Naive thymus-derived CD8-positive, alpha-beta T cell (primary cell): ENCODE measurements at regions not wholly inside any gene's neighbourhood (a gene's known extent, or its start where the extent isn't known, plus 50 kb on each side); places are given as distances from the start of the nearest gene placed in this dataset.
"Not testable (repeated sequence)": the region's sequence is repeated elsewhere in the genome, so short reads cannot be mapped to it uniquely, and the experiment has no call there.

Source experiments
- ATAC-seq, 2 donors: fragments of 150-1000 bp; cut with Tn5 transposase in 1 of 2; sonication (Bioruptor Pico), chemical (Tn5 transposase) in 1 of 2; 1 replicate in 1 of 2; 2 replicates in 1 of 2; pipeline ENCODE4 v1.10.0; 2021; ENCODE audit warnings: mild to moderate bottlenecking in 2 of 2, moderate library complexity in 2 of 2
- POLR2A ChIA-PET: fragments of 350-600 bp; sonication (Branson Sonifier 250); formaldehyde crosslinking; loops from one replicate; lab custom pipeline; 2021; ENCODE audit warnings: antibody characterized with exemption; lab: Charles Lee
- DNase-seq, 10 donors: peaks; one replicate each; pipeline versions ENCODE4 v3.0.0 to v3.0.0-alpha.2; 2020 to 2022
- H3K27ac Mint-ChIP-seq, 10 donors: one replicate each; pipeline ENCODE4 v1.8.0; 2020 to 2022; ENCODE audit warnings: mild to moderate bottlenecking in 10 of 10, mixed read lengths in 10 of 10, moderate library complexity in 4 of 10, inconsistent platforms in 1 of 10
- H3K27me3 Mint-ChIP-seq, 5 donors: one replicate each; pipeline ENCODE4 v1.8.0; 2021 to 2022; ENCODE audit warnings: mixed read lengths in 5 of 5
- H3K36me3 Mint-ChIP-seq, 3 donors: one replicate each; pipeline ENCODE4 v1.8.0; 2020 to 2022; ENCODE audit warnings: mixed read lengths in 3 of 3, mild to moderate bottlenecking in 2 of 3, inconsistent platforms in 1 of 3
- H3K4me1 Mint-ChIP-seq, 4 donors: one replicate each; pipeline ENCODE4 v1.8.0; 2021 to 2022; ENCODE audit warnings: mixed read lengths in 4 of 4
- H3K4me3 Mint-ChIP-seq, 10 donors: one replicate each; pipeline ENCODE4 v1.8.0; 2020 to 2022; ENCODE audit warnings: mild to moderate bottlenecking in 10 of 10, mixed read lengths in 10 of 10, moderate library complexity in 6 of 10, inconsistent platforms in 1 of 10
- H3K9me3 Mint-ChIP-seq, 9 donors: one replicate each; pipeline ENCODE4 v1.8.0; 2020 to 2022; ENCODE audit warnings: mixed read lengths in 9 of 9, mild to moderate bottlenecking in 3 of 9, inconsistent platforms in 1 of 9, moderate library complexity in 1 of 9

- no peaks in the 10 kb centered on the region for H3K4me1 Mint-ChIP-seq
- no peaks in the 10 kb centered on the region for H3K36me3 Mint-ChIP-seq
- no peak for DNase-seq
- H3K27me3 Mint-ChIP-seq: no peaks in the 10 kb centered on the region
- H3K27ac Mint-ChIP-seq: no peak overlapping the region
- H3K9me3 Mint-ChIP-seq: no peaks in the 10 kb centered on the region
- ATAC-seq: no peak
- no peak overlapping the region for H3K4me3 Mint-ChIP-seq
- POLR2A ChIA-PET: no interaction called here
These were observed 62.4 kb upstream of the P3H2 start for GRCh38 chr3:190183121-190183520.

- H3K27me3 Mint-ChIP-seq: no peaks in the 10 kb centered on the region
- no peaks in the 10 kb centered on the region for H3K9me3 Mint-ChIP-seq
- H3K27ac Mint-ChIP-seq: no peak overlapping the region
- no peaks in the 10 kb centered on the region for H3K36me3 Mint-ChIP-seq
- H3K4me3 Mint-ChIP-seq: no peak overlapping the region
- H3K4me1 Mint-ChIP-seq: no peaks in the 10 kb centered on the region
- DNase-seq (no peak), ATAC-seq (no peak)
- POLR2A ChIA-PET: no interaction called here
These were observed 61.8 kb upstream of the P3H2 start for GRCh38 chr3:190182418-190183043.

- H3K4me1 Mint-ChIP-seq: peaks cover 0 to 4% (median 0%) of the 10 kb centered on the region in 4 donors
- no peak for DNase-seq
- POLR2A ChIA-PET: no interaction called here
These were observed 59.6 kb upstream of the P3H2 start for GRCh38 chr3:190180268-190180667.

GRCh38 chr3:190178779-190179178 lies 58.1 kb upstream of the P3H2 start:
- Mint-ChIP-seq H3K4me3 (no peak overlapping the region), H3K36me3 (no peaks in the 10 kb centered on the region), H3K27ac (no peak overlapping the region), H3K9me3 (no peaks in the 10 kb centered on the region), H3K27me3 (peaks cover 3 to 21% (median 12%) of the 10 kb centered on the region in 5 donors), H3K4me1 (peaks cover 0 to 4% (median 0%) of the 10 kb centered on the region in 4 donors)
- POLR2A ChIA-PET: no interaction called here
- ATAC-seq (no peak), DNase-seq (no peak)

More at GRCh38 chr3:190180268-190180667, 59.6 kb upstream of the P3H2 start:
- Mint-ChIP-seq H3K36me3 (no peaks in the 10 kb centered on the region), H3K27ac (no peak overlapping the region), H3K9me3 (no peaks in the 10 kb centered on the region), H3K4me3 (no peak overlapping the region), H3K27me3 (peaks cover 0 to 11% (median 5%) of the 10 kb centered on the region in 5 donors)
- no peak for ATAC-seq

GRCh38 chr3:190176933-190177525 lies 56.3 kb upstream of the P3H2 start:
- ATAC-seq, H3K27ac Mint-ChIP-seq, POLR2A ChIA-PET, DNase-seq, H3K4me3 Mint-ChIP-seq, H3K4me1 Mint-ChIP-seq, H3K36me3 Mint-ChIP-seq, H3K9me3 Mint-ChIP-seq: not testable (repeated sequence)
- peaks cover 3 to 21% (median 12%) of the 10 kb centered on the region in 5 donors for H3K27me3 Mint-ChIP-seq

- ATAC-seq, H3K4me1 Mint-ChIP-seq, H3K4me3 Mint-ChIP-seq, POLR2A ChIA-PET, H3K36me3 Mint-ChIP-seq, DNase-seq, H3K27ac Mint-ChIP-seq, H3K9me3 Mint-ChIP-seq: not testable (repeated sequence)
- H3K27me3 Mint-ChIP-seq: peaks cover 4 to 21% (median 14%) of the 10 kb centered on the region in 5 donors
These were observed 55.4 kb upstream of the P3H2 start for GRCh38 chr3:190176106-190176505.

GRCh38 chr3:190175490-190175889 lies 54.8 kb upstream of the P3H2 start:
- no peak overlapping the region for H3K4me3 Mint-ChIP-seq
- no peak overlapping the region for H3K27ac Mint-ChIP-seq
- DNase-seq: no peak
- H3K9me3 Mint-ChIP-seq: no peaks in the 10 kb centered on the region
- no peaks in the 10 kb centered on the region for H3K36me3 Mint-ChIP-seq
- H3K4me1 Mint-ChIP-seq: peaks cover 0 to 4% (median 0%) of the 10 kb centered on the region in 4 donors
- POLR2A ChIA-PET: no interaction called here
- peaks cover 4 to 21% (median 14%) of the 10 kb centered on the region in 5 donors for H3K27me3 Mint-ChIP-seq
- no peak for ATAC-seq

- Mint-ChIP-seq H3K4me3 (no peak overlapping the region), H3K9me3 (no peaks in the 10 kb centered on the region), H3K4me1 (peaks cover 4 to 6% (median 5%) of the 10 kb centered on the region in 4 donors), H3K36me3 (no peaks in the 10 kb centered on the region), H3K27me3 (peaks cover 4 to 21% (median 14%) of the 10 kb centered on the region in 5 donors), H3K27ac (no peak overlapping the region)
- POLR2A ChIA-PET: no interaction called here
- ATAC-seq: no peak
- DNase-seq: no peak
These were observed 53.8 kb upstream of the P3H2 start for GRCh38 chr3:190174471-190174870.

GRCh38 chr3:190173426-190173825 lies 52.7 kb upstream of the P3H2 start:
- H3K27ac Mint-ChIP-seq: no peak overlapping the region
- H3K27me3 Mint-ChIP-seq: peaks cover 4 to 21% (median 14%) of the 10 kb centered on the region in 5 donors
- ATAC-seq: no peak
- peaks cover 4 to 12% (median 10%) of the 10 kb centered on the region in 4 donors for H3K4me1 Mint-ChIP-seq
- DNase-seq: no peak
- no peaks in the 10 kb centered on the region for H3K9me3 Mint-ChIP-seq
- POLR2A ChIA-PET: no interaction called here
- no peak overlapping the region for H3K4me3 Mint-ChIP-seq
- H3K36me3 Mint-ChIP-seq: no peaks in the 10 kb centered on the region

GRCh38 chr3:190172751-190173150 lies 52.1 kb upstream of the P3H2 start:
- POLR2A ChIA-PET: no interaction called here
- Mint-ChIP-seq H3K9me3 (no peaks in the 10 kb centered on the region), H3K4me3 (no peak overlapping the region), H3K27me3 (peaks cover 4 to 21% (median 14%) of the 10 kb centered on the region in 5 donors), H3K4me1 (peaks cover 4 to 19% (median 10%) of the 10 kb centered on the region in 4 donors), H3K27ac (no peak overlapping the region), H3K36me3 (no peaks in the 10 kb centered on the region)
- DNase-seq (no peak), ATAC-seq (no peak)
